Kidney (tissue), 13 donors: ENCODE measurements at regions not wholly inside any gene's neighbourhood (a gene's known extent, or its start where the extent isn't known, plus 50 kb on each side); places are given as distances from the start of the nearest gene placed in this dataset.
A peak's percentile ranks its signal among the peaks of the same experiment; 100 is the strongest.
"Not testable (repeated sequence)": the region's sequence is repeated elsewhere in the genome, so short reads cannot be mapped to it uniquely, and the experiment has no call there.

Experiments used
- DNase-seq, 5 donors: peaks; one replicate each; pipeline ENCODE4 v3.0.0-alpha.2; 2013 to 2020
- FAIRE-seq: peaks from 2 replicates; lab custom pipeline; 2012; peaks lifted over from hg19 to GRCh38; lab: Jason Lieb, UNC
- H3K27ac ChIP-seq, 2 donors: one replicate each; pipeline ENCODE4 v1.7.0; 2013; ENCODE audit warnings: low read depth in 2 of 2, low read length in 2 of 2, inconsistent platforms in 1 of 2
- H3K27me3 ChIP-seq: one replicate; pipeline ENCODE4 v1.7.1; 2013; ENCODE audit warnings: low read length, inconsistent platforms; ENCODE audit not compliant: control insufficient read depth, insufficient read depth
- H3K36me3 ChIP-seq, 3 donors: one replicate each; pipeline versions ENCODE4 v1.7.0 to v1.7.1; 2013; ENCODE audit warnings: low read length in 3 of 3, control low read depth in 1 of 3, inconsistent platforms in 1 of 3; ENCODE audit not compliant: insufficient read depth in 3 of 3, control insufficient read depth in 2 of 3
- H3K4me1 ChIP-seq, 3 donors: one replicate each; pipeline versions ENCODE4 v1.7.0 to v1.7.1; 2013; ENCODE audit warnings: low read length in 3 of 3, inconsistent platforms in 1 of 3, low read depth in 1 of 3; ENCODE audit not compliant: control insufficient read depth in 2 of 3, insufficient read depth in 2 of 3
- H3K4me3 ChIP-seq, 3 donors: one replicate each; pipeline versions ENCODE4 v1.7.0 to v1.8.1; 2013; ENCODE audit warnings: low read length in 3 of 3, control low read depth in 1 of 3, inconsistent platforms in 1 of 3
- H3K9ac ChIP-seq, 3 donors: one replicate each; pipeline versions ENCODE4 v1.7.0 to v1.7.1; 2013; ENCODE audit warnings: low read length in 3 of 3, control low read depth in 1 of 3, inconsistent platforms in 1 of 3
- H3K9me3 ChIP-seq, 3 donors: one replicate each; pipeline versions ENCODE4 v1.7.0 to v1.7.1; 2013; ENCODE audit warnings: low read length in 3 of 3, control low read depth in 1 of 3, inconsistent platforms in 1 of 3; ENCODE audit not compliant: control insufficient read depth in 2 of 3, insufficient read depth in 1 of 3
- CTCF ChIP-seq: IDR thresholded peaks from 3 replicates; pipeline ENCODE4 v1.5.1; 2012; ENCODE audit warnings: mild to moderate bottlenecking, moderate library complexity, borderline replicate concordance; ENCODE audit not compliant: insufficient read depth; ENCODE audit errors: extremely low read depth
- intact Hi-C: fragments of 100-400 bp; cut with DNase I; formaldehyde crosslinking; loops from one replicate; pipeline ENCODE4 v1.11.1; 2022
- donor health status: control.
- donor health status: control.
- donor health status: control.
- donor health status: control.
- donor health status: control.
- donor health status: DM: yes; HTN: yes; CAD: no.
- donor health status: Normal renal cell carcinoma (clear cell type).

- H3K4me3 ChIP-seq, H3K36me3 ChIP-seq, intact Hi-C loops, H3K27me3 ChIP-seq, H3K27ac ChIP-seq, H3K9ac ChIP-seq, DNase-seq, H3K9me3 ChIP-seq, H3K4me1 ChIP-seq, FAIRE-seq: not testable (repeated sequence)
Observed at GRCh38 chr16:72729552-72729951, 318.4 kb downstream of the ZFHX3 start.

GRCh38 chr16:72728516-72728915 lies 319.4 kb downstream of the ZFHX3 start:
- Histone ChIP-seq H3K4me1 (no peaks in the 10 kb centered on the region), H3K9me3 (peaks cover 0 to 5% (median 0%) of the 10 kb centered on the region in 3 donors), H3K36me3 (no peaks in the 10 kb centered on the region), H3K9ac (no peak overlapping the region), H3K4me3 (no peak overlapping the region), H3K27me3 (no peaks in the 10 kb centered on the region), H3K27ac (no peak overlapping the region)
- TF ChIP-seq CTCF = no peak
- FAIRE-seq (no peak), DNase-seq (peak in 1 of 5 donors; percentile 58)
- intact Hi-C loops = no loop called here

GRCh38 chr16:72727565-72727964 lies 320.4 kb downstream of the ZFHX3 start:
- DNase-seq (no peak), FAIRE-seq (no peak)
- Histone ChIP-seq H3K4me1 (no peaks in the 10 kb centered on the region), H3K9ac (no peak overlapping the region), H3K36me3 (no peaks in the 10 kb centered on the region), H3K9me3 (peaks cover 0 to 5% (median 0%) of the 10 kb centered on the region in 3 donors), H3K27ac (no peak overlapping the region), H3K4me3 (no peak overlapping the region), H3K27me3 (no peaks in the 10 kb centered on the region)
- TF ChIP-seq CTCF = no peak
- intact Hi-C loops = no loop called here

- H3K9me3 ChIP-seq = no peaks in the 10 kb centered on the region
- TF ChIP-seq CTCF = no peak
- intact Hi-C loops = no loop called here
- no peak overlapping the region for H3K27ac ChIP-seq
- DNase-seq (no peak), FAIRE-seq (no peak)
- no peaks in the 10 kb centered on the region for H3K36me3 ChIP-seq
- no peak overlapping the region for H3K9ac ChIP-seq
- H3K4me1 ChIP-seq = no peaks in the 10 kb centered on the region
- no peak overlapping the region for H3K4me3 ChIP-seq
- H3K27me3 ChIP-seq = no peaks in the 10 kb centered on the region
Observed at GRCh38 chr16:72725643-72726042, 322.3 kb downstream of the ZFHX3 start.
